Trophoblast cell (in vitro differentiated cells and primary cell): ENCODE measurements at regions not wholly inside any gene's neighbourhood (a gene's known extent, or its start where the extent isn't known, plus 50 kb on each side); places are given as distances from the start of the nearest gene placed in this dataset.
A peak's percentile ranks its signal among the peaks of the same experiment; 100 is the strongest.

Experiments
- DNase-seq, 2 donors: peaks; one replicate each; pipeline ENCODE4 v3.0.0-alpha.2; 2016
- H2AFZ ChIP-seq: 2 replicates; pipeline ENCODE4 v1.6.1; 2013; ENCODE audit warnings: low read length, moderate library complexity, mild to moderate bottlenecking; ENCODE audit not compliant: insufficient read depth, poor library complexity
- H2AK5ac ChIP-seq: 2 replicates; pipeline ENCODE4 v1.6.1; 2013; ENCODE audit warnings: mild to moderate bottlenecking, low read length
- H2BK120ac ChIP-seq: 2 replicates; pipeline ENCODE4 v1.6.1; 2013; ENCODE audit warnings: low read length, mild to moderate bottlenecking, moderate library complexity; ENCODE audit not compliant: insufficient read depth, poor library complexity
- H2BK12ac ChIP-seq: 2 replicates; pipeline ENCODE4 v1.6.1; 2013; ENCODE audit warnings: mild to moderate bottlenecking, low read length, moderate library complexity
- H2BK5ac ChIP-seq: 2 replicates; pipeline ENCODE4 v1.6.1; 2013; ENCODE audit warnings: low read length, low read depth, moderate library complexity, mild to moderate bottlenecking; ENCODE audit not compliant: poor library complexity
- H3K14ac ChIP-seq: 2 replicates; pipeline ENCODE4 v1.6.1; 2013; ENCODE audit warnings: mild to moderate bottlenecking, low read length
- H3K18ac ChIP-seq: 2 replicates; pipeline ENCODE4 v1.6.1; 2013; ENCODE audit warnings: mild to moderate bottlenecking, low read length
- H3K23ac ChIP-seq: 2 replicates; pipeline ENCODE4 v1.6.1; 2013; ENCODE audit warnings: low read length
- H3K27ac ChIP-seq: 2 replicates; pipeline ENCODE4 v1.5.1; 2013; ENCODE audit warnings: low read depth, mild to moderate bottlenecking, inconsistent platforms, low read length, moderate library complexity
- H3K27me3 ChIP-seq: 2 replicates; pipeline ENCODE4 v1.6.1; 2013; ENCODE audit warnings: inconsistent platforms, mild to moderate bottlenecking, low read length, moderate library complexity; ENCODE audit not compliant: insufficient read depth
- H3K36me3 ChIP-seq, 2 experiments: 1 replicate in 1 of 2; 2 replicates in 1 of 2; pipeline ENCODE4 v1.6.1; 2013; ENCODE audit warnings: low read length in 2 of 2, mild to moderate bottlenecking in 2 of 2, moderate library complexity in 1 of 2; ENCODE audit not compliant: insufficient read depth in 2 of 2, control insufficient read depth in 1 of 2
- H3K4ac ChIP-seq: 2 replicates; pipeline ENCODE4 v1.6.1; 2013; ENCODE audit warnings: low read depth, mild to moderate bottlenecking, low read length, moderate library complexity
- H3K4me1 ChIP-seq, 2 experiments: 1 replicate in 1 of 2; 2 replicates in 1 of 2; pipeline ENCODE4 v1.6.1; 2013; ENCODE audit warnings: low read length in 2 of 2, mild to moderate bottlenecking in 2 of 2, moderate library complexity in 1 of 2; ENCODE audit not compliant: insufficient read depth in 2 of 2, control insufficient read depth in 1 of 2
- H3K4me2 ChIP-seq: 2 replicates; pipeline ENCODE4 v1.6.1; 2013; ENCODE audit warnings: inconsistent platforms, mild to moderate bottlenecking, low read length, moderate library complexity
- H3K4me3 ChIP-seq: 2 replicates; pipeline ENCODE4 v1.5.1; 2013; ENCODE audit warnings: mild to moderate bottlenecking, low read depth, low read length, inconsistent platforms
- H3K79me1 ChIP-seq: one replicate; pipeline ENCODE4 v1.6.1; 2013; ENCODE audit warnings: low read length
- H3K79me2 ChIP-seq: 2 replicates; pipeline ENCODE4 v1.6.1; 2013; ENCODE audit warnings: low read length, mild to moderate bottlenecking; ENCODE audit not compliant: control insufficient read depth, insufficient read depth, poor library complexity
- H3K9ac ChIP-seq: 2 replicates; pipeline ENCODE4 v1.6.1; 2013; ENCODE audit warnings: mild to moderate bottlenecking, low read length
- H3K9me3 ChIP-seq: 2 replicates; pipeline ENCODE4 v1.6.1; 2013; ENCODE audit warnings: low read depth, mild to moderate bottlenecking, control low read depth, inconsistent platforms, low read length; ENCODE audit not compliant: insufficient read depth
- H4K12ac ChIP-seq: 2 replicates; pipeline ENCODE4 v1.6.1; 2013; ENCODE audit warnings: low read depth, mild to moderate bottlenecking, low read length, moderate library complexity
- H4K8ac ChIP-seq: 2 replicates; pipeline ENCODE4 v1.6.1; 2013; ENCODE audit warnings: low read depth, mild to moderate bottlenecking, low read length, moderate library complexity
- H4K91ac ChIP-seq: one replicate; pipeline ENCODE4 v1.6.1; 2013; ENCODE audit warnings: low read depth, mild to moderate bottlenecking, low read length, moderate library complexity
- WGBS: extraction: QIAGEN DNeasy Blood & Tissue Kit; methylation state at CpG from one replicate; pipeline ENCODE4 v1.1.7; 2013; ENCODE audit warnings: missing lambda C conversion rate; ENCODE audit not compliant: insufficient read length, insufficient coverage; ENCODE audit errors: extremely low coverage; 5-methylcytosine and 5-hydroxymethylcytosine counted together

DNA sequence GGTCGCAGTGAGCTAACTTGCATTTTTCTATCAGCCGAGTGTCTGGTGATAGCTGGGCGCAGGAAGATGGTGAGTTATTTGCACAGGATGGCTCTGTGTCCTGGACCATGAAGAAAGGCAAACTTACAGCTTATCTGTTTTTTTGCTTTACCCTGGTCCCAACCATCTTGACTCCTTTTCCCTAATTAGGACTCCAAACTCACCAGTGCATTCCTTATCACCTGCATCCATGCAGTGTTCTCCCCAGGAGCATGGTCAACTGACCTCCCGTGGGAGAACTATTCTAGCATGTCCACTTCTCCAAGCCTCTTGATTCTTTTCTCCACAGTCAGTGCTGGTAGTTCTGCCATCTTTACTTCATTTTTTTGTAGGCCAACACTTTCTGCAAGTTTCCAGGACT lies 68.2 kb upstream of the WWC2 start:
- Histone ChIP-seq H4K91ac (no peak overlapping the region), H3K4me2 (no peak overlapping the region), H3K9me3 (no peaks in the 10 kb centered on the region), H3K14ac (no peak overlapping the region), H3K79me2 (no peaks in the 10 kb centered on the region), H3K4me1 (no peaks in the 10 kb centered on the region), H2AK5ac (no peak overlapping the region), H3K23ac (no peak overlapping the region), H3K27me3 (no peaks in the 10 kb centered on the region), H3K18ac (no peak overlapping the region), H4K8ac (no peak overlapping the region), H3K4me3 (no peak overlapping the region), H3K4ac (no peak overlapping the region), H3K36me3 (no peaks in the 10 kb centered on the region), H3K79me1 (no peaks in the 10 kb centered on the region), H2BK12ac (no peak overlapping the region), H2AFZ (no peak overlapping the region), H2BK120ac (no peak overlapping the region), H4K12ac (no peak overlapping the region), H3K9ac (no peak overlapping the region), H3K27ac (no peak overlapping the region), H2BK5ac (no peak overlapping the region)
- no peak for DNase-seq
- WGBS, result no CpG with 5 or more reads among the region's 4 CpGs

DNA sequence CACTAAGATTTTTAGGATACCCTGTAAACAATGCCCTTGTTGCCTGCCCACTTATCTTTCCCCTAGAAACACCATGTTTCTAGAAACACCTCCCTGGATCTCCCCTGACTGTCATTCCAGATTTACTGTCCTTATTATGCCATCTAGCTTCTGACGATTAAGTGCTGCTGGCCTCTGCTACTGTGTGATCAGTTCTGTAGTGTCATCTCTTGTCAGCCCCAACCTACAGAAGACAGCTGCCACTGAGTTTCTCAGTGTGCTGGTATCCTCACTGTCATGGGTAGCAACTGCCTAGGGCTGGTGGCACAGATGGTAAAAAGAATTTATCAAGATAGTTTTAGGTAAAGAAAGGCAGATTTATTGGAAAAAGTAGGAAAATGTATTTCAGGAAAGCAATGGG lies 68.7 kb upstream of the WWC2 start:
- no peak overlapping the region for H4K91ac ChIP-seq
- no peak overlapping the region for H2BK120ac ChIP-seq
- H3K4me1 ChIP-seq, result no peaks in the 10 kb centered on the region
- no peak overlapping the region for H2AK5ac ChIP-seq
- H3K79me1 ChIP-seq, result no peaks in the 10 kb centered on the region
- H2AFZ ChIP-seq, result no peak overlapping the region
- H2BK12ac ChIP-seq, result no peak overlapping the region
- no peak overlapping the region for H3K4me3 ChIP-seq
- H3K4ac ChIP-seq, result no peak overlapping the region
- no peak overlapping the region for H3K9ac ChIP-seq
- no peaks in the 10 kb centered on the region for H3K36me3 ChIP-seq
- H3K23ac ChIP-seq, result no peak overlapping the region
- no peak overlapping the region for H3K14ac ChIP-seq
- no peak overlapping the region for H3K18ac ChIP-seq
- no peaks in the 10 kb centered on the region for H3K27me3 ChIP-seq
- H3K79me2 ChIP-seq, result no peaks in the 10 kb centered on the region
- H3K27ac ChIP-seq, result no peak overlapping the region
- H3K9me3 ChIP-seq, result no peaks in the 10 kb centered on the region
- H3K4me2 ChIP-seq, result no peak overlapping the region
- no CpG with 5 or more reads among the region's 1 CpG for WGBS
- H4K12ac ChIP-seq, result no peak overlapping the region
- no peak overlapping the region for H2BK5ac ChIP-seq
- H4K8ac ChIP-seq, result no peak overlapping the region
- DNase-seq, result no peak

DNA sequence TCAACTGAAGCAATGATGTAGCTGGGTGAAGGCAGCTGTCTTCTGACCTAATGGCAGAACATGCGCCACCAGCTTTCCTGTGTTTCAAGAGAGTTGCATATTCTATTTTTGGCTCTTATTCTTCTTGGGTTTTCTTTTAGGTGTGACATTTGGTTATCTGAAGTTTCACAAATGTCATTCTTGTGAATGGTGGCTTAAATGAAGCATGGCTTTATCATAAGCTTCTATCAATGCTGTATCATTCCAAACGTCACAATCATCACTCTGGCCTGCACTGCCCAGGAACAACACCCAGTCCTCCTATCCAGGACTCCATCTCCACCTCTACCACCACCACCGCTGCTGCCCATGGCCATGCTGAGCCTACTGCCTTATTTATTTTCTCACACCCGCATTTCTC lies 69.7 kb upstream of the WWC2 start:
- H4K8ac ChIP-seq, result no peak overlapping the region
- H2AFZ ChIP-seq, result no peak overlapping the region
- WGBS, result no CpG with 5 or more reads among the region's 4 CpGs
- H3K9me3 ChIP-seq, result no peaks in the 10 kb centered on the region
- H3K4ac ChIP-seq, result no peak overlapping the region
- H3K18ac ChIP-seq, result no peak overlapping the region
- H4K12ac ChIP-seq, result no peak overlapping the region
- H3K4me1 ChIP-seq, result no peaks in the 10 kb centered on the region
- H3K4me2 ChIP-seq, result no peak overlapping the region
- no peak overlapping the region for H2BK5ac ChIP-seq
- H3K27ac ChIP-seq, result no peak overlapping the region
- H3K14ac ChIP-seq, result no peak overlapping the region
- no peak overlapping the region for H2BK12ac ChIP-seq
- H3K4me3 ChIP-seq, result no peak overlapping the region
- no peak overlapping the region for H3K9ac ChIP-seq
- no peak overlapping the region for H2AK5ac ChIP-seq
- no peaks in the 10 kb centered on the region for H3K79me1 ChIP-seq
- no peak overlapping the region for H4K91ac ChIP-seq
- H3K27me3 ChIP-seq, result no peaks in the 10 kb centered on the region
- no peak overlapping the region for H2BK120ac ChIP-seq
- DNase-seq, result peak; percentile 67 to 86
- H3K79me2 ChIP-seq, result no peaks in the 10 kb centered on the region
- H3K23ac ChIP-seq, result no peak overlapping the region
- H3K36me3 ChIP-seq, result no peaks in the 10 kb centered on the region

DNA sequence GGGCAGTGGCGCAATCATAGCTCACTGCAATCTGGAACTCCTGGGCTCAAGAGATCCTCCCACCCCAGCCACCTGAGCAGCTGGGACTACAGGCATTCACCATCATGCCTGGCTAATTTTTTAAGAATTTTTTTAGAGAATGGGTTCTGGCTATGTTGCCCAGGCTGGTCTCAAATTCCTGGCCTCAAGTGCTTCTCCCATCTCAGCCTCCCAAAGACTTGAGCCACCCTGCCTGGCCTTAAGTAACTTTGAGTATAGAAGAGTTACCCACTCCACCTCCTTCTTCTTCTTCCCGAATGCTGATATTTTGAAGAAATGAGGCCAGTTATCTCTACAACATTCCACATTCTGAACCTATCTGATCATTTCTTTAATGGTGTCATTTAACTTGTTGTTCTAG lies 72.4 kb upstream of the WWC2 start:
- no peak overlapping the region for H3K4ac ChIP-seq
- H3K4me1 ChIP-seq, result no peaks in the 10 kb centered on the region
- H3K36me3 ChIP-seq, result no peaks in the 10 kb centered on the region
- DNase-seq, result peak; percentile 78 to 85
- no peak overlapping the region for H2BK120ac ChIP-seq
- no peak overlapping the region for H3K4me2 ChIP-seq
- no peak overlapping the region for H3K18ac ChIP-seq
- WGBS, result no CpG with 5 or more reads among the region's 2 CpGs
- no peak overlapping the region for H4K12ac ChIP-seq
- no peak overlapping the region for H2BK12ac ChIP-seq
- no peak overlapping the region for H3K14ac ChIP-seq
- H3K79me1 ChIP-seq, result no peaks in the 10 kb centered on the region
- no peaks in the 10 kb centered on the region for H3K27me3 ChIP-seq
- no peak overlapping the region for H4K8ac ChIP-seq
- H2BK5ac ChIP-seq, result no peak overlapping the region
- no peak overlapping the region for H3K23ac ChIP-seq
- no peaks in the 10 kb centered on the region for H3K79me2 ChIP-seq
- H3K9ac ChIP-seq, result no peak overlapping the region
- no peak overlapping the region for H2AFZ ChIP-seq
- no peak overlapping the region for H4K91ac ChIP-seq
- H3K27ac ChIP-seq, result no peak overlapping the region
- no peak overlapping the region for H3K4me3 ChIP-seq
- H2AK5ac ChIP-seq, result no peak overlapping the region
- H3K9me3 ChIP-seq, result no peaks in the 10 kb centered on the region
